GM23338 (cell line): ENCODE measurements at regions not wholly inside any gene's neighbourhood (a gene's known extent, or its start where the extent isn't known, plus 50 kb on each side); places are given as distances from the start of the nearest gene placed in this dataset.

Source experiments
- ATAC-seq: fragments of 200-7000 bp; cut with Tn5 transposase; 3 replicates; pipeline ENCODE4 v1.9.1; 2020
- DNase-seq: peaks from one replicate; pipeline ENCODE4 v3.0.0-alpha.2; 2015; ENCODE audit warnings: low spot score
- H2AFZ ChIP-seq: fragments of 200-600 bp; sonication (generic); 2 replicates; pipeline ENCODE4 v1.8.0; 2016; ENCODE audit warnings: antibody characterized with exemption, mild to moderate bottlenecking, moderate library complexity
- H3F3A ChIP-seq: fragments of 200-600 bp; sonication (generic); replicated peaks from 2 replicates; pipeline ENCODE4 v1.8.0; 2017; ENCODE audit warnings: antibody characterized with exemption, mixed run types, low read depth
- H3K27ac ChIP-seq: fragments of 200-600 bp; sonication (generic); 2 replicates; pipeline ENCODE4 v1.6.1; 2016; ENCODE audit warnings: low read depth
- H3K27me3 ChIP-seq: fragments of 200-600 bp; sonication (generic); 2 replicates; pipeline ENCODE4 v1.8.0; 2016; ENCODE audit warnings: mild to moderate bottlenecking, mixed run types, moderate library complexity; ENCODE audit not compliant: insufficient read depth
- H3K36me3 ChIP-seq: fragments of 200-600 bp; sonication (generic); 2 replicates; pipeline ENCODE4 v1.8.0; 2016; ENCODE audit warnings: mild to moderate bottlenecking; ENCODE audit not compliant: insufficient read depth
- H3K4me1 ChIP-seq: fragments of 200-600 bp; sonication (generic); 2 replicates; pipeline ENCODE4 v1.8.0; 2016; ENCODE audit warnings: mild to moderate bottlenecking, moderate library complexity; ENCODE audit not compliant: insufficient read depth
- H3K4me2 ChIP-seq: fragments of 200-600 bp; sonication (generic); 2 replicates; pipeline ENCODE4 v1.7.1; 2017; ENCODE audit warnings: mixed run types
- H3K4me3 ChIP-seq: fragments of 200-600 bp; sonication (generic); 2 replicates; pipeline ENCODE4 v1.6.1; 2016; ENCODE audit warnings: mixed run types
- H3K79me2 ChIP-seq: fragments of 200-600 bp; sonication (generic); replicated peaks from 2 replicates; pipeline ENCODE4 v1.8.0; 2017; ENCODE audit warnings: mild to moderate bottlenecking; ENCODE audit not compliant: insufficient read depth
- H3K9me2 ChIP-seq: fragments of 200-600 bp; sonication (generic); 2 replicates; pipeline ENCODE4 v1.8.0; 2017; ENCODE audit not compliant: insufficient read depth
- H4K20me1 ChIP-seq: fragments of 200-600 bp; sonication (generic); replicated peaks from 2 replicates; pipeline ENCODE4 v1.8.0; 2017; ENCODE audit warnings: mild to moderate bottlenecking; ENCODE audit not compliant: insufficient read depth
- H3K27ac Mint-ChIP-seq: 2 replicates; pipeline ENCODE4 v1.8.0; 2020; ENCODE audit warnings: inconsistent platforms, mild to moderate bottlenecking, moderate library complexity, mixed read lengths
- H3K27me3 Mint-ChIP-seq: 3 replicates; pipeline ENCODE4 v1.8.0; 2022; ENCODE audit warnings: low read depth, mild to moderate bottlenecking, moderate library complexity, mixed read lengths, inconsistent platforms; ENCODE audit not compliant: insufficient read depth, poor library complexity
- H3K36me3 Mint-ChIP-seq: 3 replicates; pipeline ENCODE4 v1.8.0; 2021; ENCODE audit warnings: low read depth, mild to moderate bottlenecking, inconsistent platforms, moderate library complexity, mixed read lengths
- H3K4me1 Mint-ChIP-seq: 3 replicates; pipeline ENCODE4 v1.8.0; 2020; ENCODE audit warnings: mild to moderate bottlenecking, inconsistent platforms, mixed read lengths
- H3K4me3 Mint-ChIP-seq: 3 replicates; pipeline ENCODE4 v1.8.0; 2021; ENCODE audit warnings: moderate library complexity, mild to moderate bottlenecking, inconsistent platforms, mixed read lengths
- H3K9me3 Mint-ChIP-seq: 3 replicates; pipeline ENCODE4 v1.8.0; 2020; ENCODE audit warnings: moderate library complexity, mild to moderate bottlenecking, inconsistent platforms, mixed read lengths
- ETS1 ChIP-seq: IDR thresholded peaks from 2 replicates; pipeline ENCODE4 v1.6.1; 2016; ENCODE audit warnings: antibody characterized with exemption
- EZH2 ChIP-seq: fragments of 200-600 bp; sonication (generic); IDR thresholded peaks from one replicate; pipeline ENCODE4 v1.8.0; 2017; ENCODE audit warnings: antibody characterized with exemption, mild to moderate bottlenecking, low read depth; ENCODE audit not compliant: unreplicated experiment
- EZH2phosphoT487 ChIP-seq: fragments of 200-600 bp; sonication (generic); IDR thresholded peaks from one replicate; pipeline ENCODE4 v1.8.1; 2018; ENCODE audit warnings: antibody characterized with exemption; ENCODE audit not compliant: unreplicated experiment
- REST ChIP-seq: IDR thresholded peaks from one replicate; pipeline ENCODE4 v1.6.1; 2018; ENCODE audit warnings: antibody characterized with exemption; ENCODE audit not compliant: unreplicated experiment
- STAT1 ChIP-seq: IDR thresholded peaks from one replicate; pipeline ENCODE4 v1.6.1; 2016; ENCODE audit warnings: antibody characterized with exemption; ENCODE audit not compliant: unreplicated experiment
- ZNF114 ChIP-seq: fragments of 250-450 bp; sonication (Bioruptor Pico); IDR thresholded peaks from 2 replicates; pipeline ENCODE4 v1.5.0; 2020; ENCODE audit warnings: mild to moderate bottlenecking, moderate library complexity
- ZNF462 ChIP-seq: fragments of 250-450 bp; sonication (Bioruptor Pico); IDR thresholded peaks from 2 replicates; pipeline ENCODE4 v1.5.0; 2020; ENCODE audit warnings: mild to moderate bottlenecking, moderate library complexity

GRCh38 chr12:91317306-91317705, 134.7 kb upstream of the DCN start:
- ATAC-seq = no peak
- Mint-ChIP-seq H3K4me1 (peaks cover 16% of the 10 kb centered on the region), H3K27me3 (peaks cover 2% of the 10 kb centered on the region), H3K9me3 (no peaks in the 10 kb centered on the region; the same call in 1 of the 3 replicates), H3K4me3 (no peak overlapping the region), H3K27ac (no peak overlapping the region), H3K36me3 (no peaks in the 10 kb centered on the region)
- Histone ChIP-seq H4K20me1 (no peaks in the 10 kb centered on the region), H3K27ac (no peak overlapping the region), H3F3A (no peaks in the 10 kb centered on the region), H3K27me3 (no peaks in the 10 kb centered on the region), H2AFZ (no peak overlapping the region), H3K4me3 (no peak overlapping the region), H3K36me3 (no peaks in the 10 kb centered on the region), H3K4me2 (no peak overlapping the region), H3K79me2 (no peaks in the 10 kb centered on the region), H3K4me1 (peaks cover 14% of the 10 kb centered on the region), H3K9me2 (peaks cover 3% of the 10 kb centered on the region; the same call in 1 of the 2 replicates)
- TF ChIP-seq REST (no peak), EZH2 (no peak), ZNF114 (no peak), EZH2phosphoT487 (no peak), STAT1 (no peak), ETS1 (no peak), ZNF462 (CRISPR knock-in tag) (no peak)
- DNase-seq = no peak
